PFSK-1 (cell line): ENCODE measurements at regions not wholly inside any gene's neighbourhood (a gene's known extent, or its start where the extent isn't known, plus 50 kb on each side); places are given as distances from the start of the nearest gene placed in this dataset.

Experiments used
- FOXP2 ChIP-seq: optimal IDR thresholded peaks from 2 replicates; pipeline ENCODE3; 2011; ENCODE audit warnings: borderline replicate concordance, control low read depth, inconsistent platforms; ENCODE audit not compliant: insufficient read depth; ENCODE audit errors: extremely low read length, extremely low read depth
- POLR2AphosphoS5 ChIP-seq: IDR thresholded peaks from 2 replicates; pipeline ENCODE4 v1.6.1; 2012; ENCODE audit warnings: low read depth, mild to moderate bottlenecking, control low read depth, low read length, moderate library complexity
- REST ChIP-seq, 2 experiments: IDR thresholded peaks; 2 replicates each; pipeline versions ENCODE4 v1.6.1 to v1.8.0; 2011 to 2012; ENCODE audit warnings: low read depth in 2 of 2, low read length in 2 of 2, control low read depth in 1 of 2, inconsistent platforms in 1 of 2, mild to moderate bottlenecking in 1 of 2, moderate library complexity in 1 of 2; ENCODE audit not compliant: insufficient read depth in 1 of 2
- SIN3A ChIP-seq: IDR thresholded peaks from 2 replicates; pipeline ENCODE4 v1.6.1; 2012; ENCODE audit warnings: mild to moderate bottlenecking, low read length, moderate library complexity, borderline replicate concordance; ENCODE audit not compliant: insufficient read depth
- TAF1 ChIP-seq: IDR thresholded peaks from 2 replicates; pipeline ENCODE4 v1.6.1; 2012; ENCODE audit warnings: low read length, control low read depth, borderline replicate concordance; ENCODE audit not compliant: insufficient read depth

- TF ChIP-seq POLR2AphosphoS5 (no peak), TAF1 (no peak), REST (IDR thresholded peaks at IDR 0.05; ENCODE audit: insufficient read depth in 1 of 2, low read depth in 2 of 2, low read length in 2 of 2) (no peak), FOXP2 (no peak), SIN3A (no peak)
These were observed 110.8 kb upstream of the FSTL4 start for GRCh38 chr5:133723126-133723525.

- no peak for TF ChIP-seq POLR2AphosphoS5
These were observed 109.0 kb upstream of the FSTL4 start for GRCh38 chr5:133721365-133721764.

GRCh38 chr5:133718457-133718856, 106.1 kb upstream of the FSTL4 start:
- no peak for TF ChIP-seq REST (IDR thresholded peaks at IDR 0.05; ENCODE audit: insufficient read depth in 1 of 2, low read depth in 2 of 2, low read length in 2 of 2)
- TF ChIP-seq POLR2AphosphoS5, result no peak
- TF ChIP-seq TAF1, result no peak

GRCh38 chr5:133716532-133717183, 104.3 kb upstream of the FSTL4 start:
- TF ChIP-seq SIN3A (no peak), REST (IDR thresholded peaks at IDR 0.05; ENCODE audit: insufficient read depth in 1 of 2, low read depth in 2 of 2, low read length in 2 of 2) (no peak), TAF1 (no peak), FOXP2 (no peak), POLR2AphosphoS5 (no peak)

GRCh38 chr5:133715616-133716015, 103.3 kb upstream of the FSTL4 start:
- TF ChIP-seq POLR2AphosphoS5, result no peak
- no peak for TF ChIP-seq FOXP2
- TF ChIP-seq TAF1, result no peak
- TF ChIP-seq REST (IDR thresholded peaks at IDR 0.05; ENCODE audit: insufficient read depth in 1 of 2, low read depth in 2 of 2, low read length in 2 of 2), result no peak

GRCh38 chr5:133715216-133715615, 102.9 kb upstream of the FSTL4 start:
- no peak for TF ChIP-seq SIN3A
- TF ChIP-seq TAF1, result no peak
- no peak for TF ChIP-seq REST (IDR thresholded peaks at IDR 0.05; ENCODE audit: insufficient read depth in 1 of 2, low read depth in 2 of 2, low read length in 2 of 2)
- no peak for TF ChIP-seq POLR2AphosphoS5
- TF ChIP-seq FOXP2, result no peak
